Activated CD4-positive, alpha-beta T cell treated with anti-CD3 and anti-CD28 coated beads, Interleukin-2, amount 10 ng/mL, durations not matched to agents 7 days and 5 days (primary cell): ENCODE measurements at regions not wholly inside any gene's neighbourhood (a gene's known extent, or its start where the extent isn't known, plus 50 kb on each side); places are given as distances from the start of the nearest gene placed in this dataset.
"Not testable (repeated sequence)": the region's sequence is repeated elsewhere in the genome, so short reads cannot be mapped to it uniquely, and the experiment has no call there.

Experiments used
- CTCF ChIA-PET: fragments of 350-600 bp; sonication (Branson Sonifier 250); formaldehyde crosslinking; loops from one replicate; lab custom pipeline; 2021; ENCODE audit warnings: antibody characterized with exemption; lab: Charles Lee
- POLR2A ChIA-PET: fragments of 350-600 bp; sonication (Branson Sonifier 250); formaldehyde crosslinking; loops from one replicate; lab custom pipeline; 2021; ENCODE audit warnings: antibody characterized with exemption; lab: Charles Lee
- DNase-seq: peaks from one replicate; pipeline ENCODE4 v3.0.0-alpha.2; 2020
- H3K27ac Mint-ChIP-seq: one replicate; pipeline ENCODE4 v1.8.0; 2021; ENCODE audit warnings: mild to moderate bottlenecking, moderate library complexity, mixed read lengths
- H3K27me3 Mint-ChIP-seq: one replicate; pipeline ENCODE4 v1.8.0; 2021; ENCODE audit warnings: mixed read lengths
- H3K36me3 Mint-ChIP-seq: one replicate; pipeline ENCODE4 v1.8.0; 2021; ENCODE audit warnings: low read depth, mixed read lengths
- H3K4me1 Mint-ChIP-seq: one replicate; pipeline ENCODE4 v1.8.0; 2021; ENCODE audit warnings: mixed read lengths
- H3K4me3 Mint-ChIP-seq: one replicate; pipeline ENCODE4 v1.8.0; 2021; ENCODE audit warnings: mild to moderate bottlenecking, moderate library complexity, mixed read lengths
- H3K9me3 Mint-ChIP-seq: one replicate; pipeline ENCODE4 v1.8.0; 2021; ENCODE audit warnings: mixed read lengths

- H3K4me3 Mint-ChIP-seq, H3K36me3 Mint-ChIP-seq, H3K27ac Mint-ChIP-seq, CTCF ChIA-PET, DNase-seq, H3K27me3 Mint-ChIP-seq, H3K9me3 Mint-ChIP-seq, H3K4me1 Mint-ChIP-seq, POLR2A ChIA-PET: not testable (repeated sequence)
These were observed 63.1 kb downstream of the TRIM43 start for GRCh38 chr2:95654897-95655296.

DNA sequence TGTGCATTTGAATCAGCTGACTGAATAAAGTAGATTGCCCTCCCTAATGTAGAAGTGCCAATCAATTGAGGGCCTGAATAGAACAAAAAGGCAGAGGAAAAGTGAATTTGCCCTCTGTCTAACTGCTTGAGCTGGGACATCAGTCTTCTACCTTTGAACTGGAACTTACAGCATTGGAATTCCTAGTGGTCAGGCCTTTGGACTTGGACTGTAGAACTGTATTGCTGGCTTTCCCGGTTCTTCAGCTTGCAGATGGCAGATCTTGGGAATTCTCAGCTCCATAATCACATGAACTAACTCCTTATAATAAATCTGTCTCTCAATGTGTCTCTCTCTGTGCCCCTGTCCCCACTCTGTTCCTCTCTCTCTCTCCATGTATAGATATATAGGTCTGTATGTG lies 64.8 kb downstream of the TRIM43 start:
- H3K9me3 Mint-ChIP-seq, H3K4me3 Mint-ChIP-seq, H3K36me3 Mint-ChIP-seq, POLR2A ChIA-PET, H3K4me1 Mint-ChIP-seq, H3K27me3 Mint-ChIP-seq, CTCF ChIA-PET, H3K27ac Mint-ChIP-seq, DNase-seq: not testable (repeated sequence)

- H3K9me3 Mint-ChIP-seq, CTCF ChIA-PET, H3K27ac Mint-ChIP-seq, H3K4me1 Mint-ChIP-seq, DNase-seq, H3K27me3 Mint-ChIP-seq, H3K4me3 Mint-ChIP-seq, H3K36me3 Mint-ChIP-seq, POLR2A ChIA-PET: not testable (repeated sequence)
These were observed 66.1 kb downstream of the TRIM43 start for GRCh38 chr2:95657937-95658336.

DNA sequence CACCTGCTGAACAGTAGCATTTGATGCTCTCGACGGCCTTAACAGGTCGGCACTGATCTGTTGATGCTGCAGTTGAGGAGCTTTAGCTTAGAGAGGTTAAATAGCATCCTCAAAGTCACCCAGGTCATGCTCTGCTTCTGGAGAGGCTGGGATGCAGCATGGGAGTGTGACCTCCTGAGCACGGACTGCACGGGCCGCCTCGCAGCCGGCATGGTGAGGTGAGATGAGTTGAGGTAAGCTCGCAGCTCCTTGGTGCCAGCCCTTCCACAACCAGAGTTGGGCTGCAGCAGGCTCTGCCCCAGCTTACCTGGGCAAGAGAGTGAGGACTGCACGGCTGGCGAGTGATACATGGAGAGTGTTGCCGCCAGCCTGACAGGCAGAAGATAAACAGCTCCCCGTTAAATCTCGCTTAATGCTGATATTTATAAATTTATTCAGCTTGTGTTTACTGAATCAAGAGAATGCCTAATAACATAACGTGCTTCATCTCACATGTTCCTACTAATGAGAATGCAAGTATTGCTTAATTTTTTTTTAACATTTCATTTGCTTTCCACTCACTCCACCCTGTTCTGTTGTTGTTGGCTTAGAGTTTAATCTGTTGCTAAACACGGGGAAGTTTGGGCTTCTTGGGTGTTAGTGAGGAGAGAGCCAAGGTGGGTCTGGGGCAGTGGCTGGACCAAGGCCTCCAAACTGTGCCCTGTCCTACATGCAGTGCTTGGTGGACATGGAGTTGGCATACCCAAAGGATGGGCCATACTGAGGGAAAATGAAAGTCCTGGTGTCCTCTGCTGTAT lies 69.2 kb downstream of the TRIM43 start:
- H3K4me3 Mint-ChIP-seq, H3K27ac Mint-ChIP-seq, H3K4me1 Mint-ChIP-seq, CTCF ChIA-PET, DNase-seq, H3K27me3 Mint-ChIP-seq, POLR2A ChIA-PET, H3K36me3 Mint-ChIP-seq, H3K9me3 Mint-ChIP-seq: not testable (repeated sequence)

- H3K36me3 Mint-ChIP-seq, H3K9me3 Mint-ChIP-seq, H3K4me1 Mint-ChIP-seq, CTCF ChIA-PET, H3K27me3 Mint-ChIP-seq, DNase-seq, POLR2A ChIA-PET, H3K4me3 Mint-ChIP-seq, H3K27ac Mint-ChIP-seq: not testable (repeated sequence)
These were observed 72.0 kb downstream of the TRIM43 start for GRCh38 chr2:95663471-95664441.

GRCh38 chr2:95666636-95667035 lies 74.8 kb downstream of the TRIM43 start:
- H3K36me3 Mint-ChIP-seq, CTCF ChIA-PET, DNase-seq, H3K4me3 Mint-ChIP-seq, H3K27ac Mint-ChIP-seq, POLR2A ChIA-PET, H3K9me3 Mint-ChIP-seq, H3K4me1 Mint-ChIP-seq, H3K27me3 Mint-ChIP-seq: not testable (repeated sequence)

DNA sequence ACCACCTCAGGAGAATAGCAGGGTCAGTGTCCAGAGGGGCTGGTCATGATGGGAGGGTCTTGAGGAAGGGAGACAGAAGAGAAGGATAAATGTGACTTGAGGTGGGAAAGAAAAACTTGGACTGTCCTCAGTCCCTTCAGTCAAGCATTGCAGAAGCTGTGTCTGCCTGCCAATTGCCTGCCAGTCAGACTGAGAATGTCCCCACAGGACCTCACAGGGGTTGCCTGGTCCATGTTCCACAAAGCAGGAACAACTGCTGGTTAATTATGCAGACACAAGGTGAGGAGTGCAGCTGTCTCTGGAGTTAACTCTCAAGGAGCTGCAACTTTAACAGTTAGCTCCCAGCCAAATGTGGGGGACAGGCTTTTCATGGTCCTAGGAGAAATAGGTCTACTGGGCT lies 75.7 kb downstream of the TRIM43 start:
- Mint-ChIP-seq H3K4me3 (no peak overlapping the region), H3K36me3 (no peaks in the 10 kb centered on the region), H3K4me1 (peaks cover 9% of the 10 kb centered on the region), H3K27ac (no peak overlapping the region), H3K27me3 (no peaks in the 10 kb centered on the region), H3K9me3 (no peaks in the 10 kb centered on the region)
- POLR2A ChIA-PET = no interaction called here
- no peak for DNase-seq
- CTCF ChIA-PET = no interaction called here

DNA sequence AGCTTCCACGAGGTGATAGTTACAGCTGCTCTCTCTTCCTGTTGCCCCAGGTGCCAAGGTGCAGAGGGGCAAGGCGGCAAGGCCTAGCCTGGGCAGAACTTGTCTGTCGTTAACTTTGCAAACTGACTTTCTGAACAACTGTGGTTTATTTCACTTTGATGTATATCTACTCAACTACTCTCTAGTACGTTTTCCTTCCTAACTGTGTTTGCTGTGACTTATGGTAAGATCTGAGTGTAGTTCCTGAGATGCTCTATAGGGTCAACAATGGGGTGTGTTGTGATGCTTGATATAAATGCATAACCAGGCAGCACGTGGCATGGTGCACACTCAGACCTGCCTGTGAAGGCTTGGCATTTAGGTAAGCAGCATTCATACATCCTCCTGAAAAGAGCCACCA lies 77.1 kb downstream of the TRIM43 start:
- H3K9me3 Mint-ChIP-seq, H3K4me1 Mint-ChIP-seq, H3K27me3 Mint-ChIP-seq, POLR2A ChIA-PET, DNase-seq, H3K36me3 Mint-ChIP-seq, H3K4me3 Mint-ChIP-seq, CTCF ChIA-PET: not testable (repeated sequence)
- peak overlapping the region; percentile 28 for H3K27ac Mint-ChIP-seq

- no peaks in the 10 kb centered on the region for H3K36me3 Mint-ChIP-seq
- DNase-seq = no peak
- peaks cover 9% of the 10 kb centered on the region for H3K4me1 Mint-ChIP-seq
- H3K9me3 Mint-ChIP-seq = no peaks in the 10 kb centered on the region
- ChIA-PET CTCF (interaction anchor here (1.0 kb wide), 1 partner anchor 171 kb away, joined by 3 read pairs; no protein-coding TSS in a partner anchor), POLR2A (no interaction called here)
- H3K27me3 Mint-ChIP-seq = no peaks in the 10 kb centered on the region
- no peak overlapping the region for H3K27ac Mint-ChIP-seq
- H3K4me3 Mint-ChIP-seq = no peak overlapping the region
These were observed 77.7 kb downstream of the TRIM43 start for GRCh38 chr2:95669441-95669991.

DNA sequence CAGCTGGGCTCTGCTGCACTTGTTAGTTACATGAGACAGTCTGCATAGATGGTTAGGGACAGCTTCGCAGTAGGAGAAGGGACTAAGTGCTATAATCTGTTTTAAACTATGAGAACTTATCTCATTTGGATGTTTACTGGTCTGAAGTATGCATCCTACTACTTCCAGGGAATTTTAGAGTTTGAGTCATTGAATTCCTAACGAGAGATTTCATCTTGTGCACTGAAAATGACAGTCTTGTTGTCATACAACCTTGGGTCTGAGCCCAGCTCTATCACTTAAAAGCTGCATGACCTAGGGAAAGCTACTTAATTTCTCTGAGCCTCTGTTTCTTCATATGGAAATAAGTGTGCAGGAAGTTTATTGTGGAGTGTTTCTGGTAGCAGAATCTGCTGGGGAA lies 78.4 kb downstream of the TRIM43 start:
- H3K36me3 Mint-ChIP-seq = no peaks in the 10 kb centered on the region
- POLR2A ChIA-PET = no interaction called here
- no peaks in the 10 kb centered on the region for H3K27me3 Mint-ChIP-seq
- no peak for DNase-seq
- no peak overlapping the region for H3K27ac Mint-ChIP-seq
- CTCF ChIA-PET = interaction anchor here (1.0 kb wide), 1 partner anchor 171 kb away, joined by 3 read pairs; no protein-coding TSS in a partner anchor
- no peak overlapping the region for H3K4me3 Mint-ChIP-seq
- no peaks in the 10 kb centered on the region for H3K9me3 Mint-ChIP-seq
- peaks cover 9% of the 10 kb centered on the region for H3K4me1 Mint-ChIP-seq

DNA sequence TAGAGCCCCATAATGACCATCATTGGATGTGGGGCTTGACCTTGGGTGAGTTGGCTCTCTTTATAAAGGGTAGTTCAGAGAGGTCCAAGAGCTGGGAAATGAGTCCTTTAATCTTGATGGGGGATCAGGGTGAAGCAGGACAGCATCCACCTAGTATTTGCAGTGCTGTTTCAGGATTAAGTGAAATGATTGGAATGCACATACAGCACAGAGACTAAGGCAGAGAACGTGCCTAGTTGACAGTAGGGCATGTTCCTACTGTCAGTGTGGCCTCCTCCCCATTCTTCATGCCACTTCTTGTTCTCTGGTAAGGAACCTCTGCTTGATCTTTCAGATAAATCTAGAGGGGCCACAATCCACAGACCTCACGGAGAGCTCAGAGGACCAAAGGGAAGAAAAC lies 78.9 kb downstream of the TRIM43 start:
- no peak for DNase-seq
- no peak overlapping the region for H3K27ac Mint-ChIP-seq
- H3K9me3 Mint-ChIP-seq = no peaks in the 10 kb centered on the region
- peaks cover 9% of the 10 kb centered on the region for H3K4me1 Mint-ChIP-seq
- POLR2A ChIA-PET = no interaction called here
- no peak overlapping the region for H3K4me3 Mint-ChIP-seq
- H3K36me3 Mint-ChIP-seq = no peaks in the 10 kb centered on the region
- CTCF ChIA-PET = interaction anchor here (1.0 kb wide), 1 partner anchor 172 kb away, joined by 3 read pairs; no protein-coding TSS in a partner anchor
- H3K27me3 Mint-ChIP-seq = peaks cover 3% of the 10 kb centered on the region

DNA sequence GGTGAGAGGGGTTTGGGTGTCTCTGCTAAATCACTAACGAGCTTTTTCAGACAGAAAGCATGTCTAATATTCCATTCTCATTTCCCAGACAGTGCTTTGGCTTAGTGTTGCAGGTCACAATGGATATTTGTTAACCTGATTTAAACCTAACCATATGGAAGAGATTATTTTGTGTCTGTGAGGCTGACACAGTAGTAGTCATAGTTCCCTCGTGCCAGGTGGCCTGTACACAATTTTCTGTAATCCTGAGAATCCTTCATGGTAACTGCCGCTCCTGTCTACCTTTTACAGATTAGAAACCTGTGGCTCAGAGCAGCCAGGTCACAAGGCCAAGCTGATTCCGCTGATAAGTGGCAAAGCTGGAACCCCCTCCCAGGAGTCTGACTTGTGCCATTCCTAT lies 79.4 kb downstream of the TRIM43 start:
- H3K4me1 Mint-ChIP-seq, CTCF ChIA-PET, H3K27me3 Mint-ChIP-seq, DNase-seq, H3K4me3 Mint-ChIP-seq, H3K36me3 Mint-ChIP-seq, POLR2A ChIA-PET, H3K9me3 Mint-ChIP-seq, H3K27ac Mint-ChIP-seq: not testable (repeated sequence)

- H3K9me3 Mint-ChIP-seq, POLR2A ChIA-PET, CTCF ChIA-PET, H3K27ac Mint-ChIP-seq, H3K27me3 Mint-ChIP-seq, DNase-seq, H3K36me3 Mint-ChIP-seq, H3K4me3 Mint-ChIP-seq, H3K4me1 Mint-ChIP-seq: not testable (repeated sequence)
These were observed 80.2 kb downstream of the TRIM43 start for GRCh38 chr2:95671992-95672391.
